ENCODE measurements at regions not wholly inside any gene's neighbourhood (a gene's known extent, or its start where the extent isn't known, plus 50 kb on each side); places are given as distances from the start of the nearest gene placed in this dataset. TPM values are rescaled to one million over a fixed set of nuclear protein-coding genes. Genes with fewer than 3 reads are reported as not detected.

DNA sequence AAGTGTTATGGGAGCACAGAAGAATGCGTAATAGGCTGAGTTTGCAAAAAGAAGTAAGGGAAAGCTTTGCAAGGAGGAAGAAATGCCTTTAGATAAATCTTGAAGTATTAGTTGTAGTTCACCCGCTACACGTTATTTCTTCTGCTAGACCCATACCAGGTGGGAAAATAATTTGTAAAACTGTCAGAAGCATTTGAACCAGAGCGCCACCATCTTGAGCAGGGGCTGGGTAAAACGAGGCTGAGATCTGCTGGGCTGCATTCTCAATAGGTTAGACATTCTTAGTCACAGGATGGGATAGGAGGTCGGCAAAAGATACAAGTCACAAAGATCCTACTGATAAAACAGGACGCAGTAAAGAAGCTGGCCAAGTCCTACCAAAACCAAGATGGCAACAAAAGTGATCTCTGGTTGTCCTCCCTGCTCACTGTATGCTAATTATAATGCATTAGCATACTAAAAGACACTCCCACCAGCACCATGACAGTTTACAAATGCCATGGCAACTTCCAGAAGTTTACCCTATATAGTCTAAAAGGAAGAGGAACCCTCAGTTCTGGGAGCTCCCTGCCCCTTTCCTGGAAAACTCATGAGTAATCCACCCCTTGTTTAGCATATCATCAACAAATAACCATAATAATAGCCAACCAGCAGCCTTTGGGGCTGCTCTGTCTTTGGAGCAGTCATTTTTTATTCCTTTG lies 50.0 kb upstream of the ZNF280D start:
- Histone ChIP-seq H3K9me3 (ENCODE audit: control insufficient read depth, insufficient read depth, low read length) (peaks cover 5% of the 10 kb centered on the region; the same call in 1 of the 2 replicates), H3K27ac (ENCODE audit: low read depth, low read length) (no peak overlapping the region), H3K27me3 (ENCODE audit: control insufficient read depth, insufficient read depth, low read length) (no peaks in the 10 kb centered on the region), H3K4me3 (ENCODE audit: low read depth, low read length) (no peak overlapping the region)
- DNase-seq (ENCODE audit: low read depth, low spot score), result no peak
- ChIA-PET CTCF (no interaction called here), POLR2A (no interaction called here)
- TF ChIP-seq, protein P1, sequence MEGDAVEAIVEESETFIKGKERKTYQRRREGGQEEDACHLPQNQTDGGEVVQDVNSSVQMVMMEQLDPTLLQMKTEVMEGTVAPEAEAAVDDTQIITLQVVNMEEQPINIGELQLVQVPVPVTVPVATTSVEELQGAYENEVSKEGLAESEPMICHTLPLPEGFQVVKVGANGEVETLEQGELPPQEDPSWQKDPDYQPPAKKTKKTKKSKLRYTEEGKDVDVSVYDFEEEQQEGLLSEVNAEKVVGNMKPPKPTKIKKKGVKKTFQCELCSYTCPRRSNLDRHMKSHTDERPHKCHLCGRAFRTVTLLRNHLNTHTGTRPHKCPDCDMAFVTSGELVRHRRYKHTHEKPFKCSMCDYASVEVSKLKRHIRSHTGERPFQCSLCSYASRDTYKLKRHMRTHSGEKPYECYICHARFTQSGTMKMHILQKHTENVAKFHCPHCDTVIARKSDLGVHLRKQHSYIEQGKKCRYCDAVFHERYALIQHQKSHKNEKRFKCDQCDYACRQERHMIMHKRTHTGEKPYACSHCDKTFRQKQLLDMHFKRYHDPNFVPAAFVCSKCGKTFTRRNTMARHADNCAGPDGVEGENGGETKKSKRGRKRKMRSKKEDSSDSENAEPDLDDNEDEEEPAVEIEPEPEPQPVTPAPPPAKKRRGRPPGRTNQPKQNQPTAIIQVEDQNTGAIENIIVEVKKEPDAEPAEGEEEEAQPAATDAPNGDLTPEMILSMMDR (IDR thresholded peaks at IDR 0.05; ENCODE audit: low read depth, low read length), result no peak

Small RNAs in the stretch of these regions (small RNA-seq; reads per million reads assigned to genes)
- gene AC090517.1 (ENCODE audit: insufficient read length, low read depth), result not detected
- not detected for gene AC090517.3 (ENCODE audit: insufficient read length, low read depth)
